ENCODE measurements at regions not wholly inside any gene's neighbourhood (a gene's known extent, or its start where the extent isn't known, plus 50 kb on each side); places are given as distances from the start of the nearest gene placed in this dataset.

- 71 to 80% methylated on average over 4 of the region's 4 CpGs for WGBS, 2 donors
- no peaks in the 10 kb centered on the region for H3K9me3 ChIP-seq (ENCODE audit: control insufficient read depth in 4 of 4, insufficient read depth in 3 of 4, low read length in 3 of 4)
- H3K9ac ChIP-seq (ENCODE audit: insufficient read depth in 1 of 2, low read length in 2 of 2) = no peak overlapping the region
- no peak for TF ChIP-seq CTCF (IDR thresholded peaks at IDR 0.05; ENCODE audit: control extremely low read depth, extremely low read depth)
- no peak overlapping the region for H3K4me3 ChIP-seq
- no peaks in the 10 kb centered on the region for H3K36me3 ChIP-seq (ENCODE audit: control insufficient read depth in 4 of 4, insufficient read depth in 4 of 4, low read length in 4 of 4)
- H3K27me3 ChIP-seq (ENCODE audit: control insufficient read depth in 3 of 3, insufficient read depth in 3 of 3, low read length in 2 of 3) = no peaks in the 10 kb centered on the region
- ATAC-seq (ENCODE audit: insufficient read depth, low FRiP score) (no peak), DNase-seq (no peak)
- H3K4me1 ChIP-seq (ENCODE audit: control insufficient read depth in 5 of 5, insufficient read depth in 5 of 5, low read length in 5 of 5) = no peaks in the 10 kb centered on the region
- H3K27ac ChIP-seq (ENCODE audit: low read depth in 1 of 2, low read length in 1 of 2) = no peak overlapping the region
These were observed 825.5 kb upstream of the NDST4 start for GRCh38 chr4:115938764-115939443.

DNA sequence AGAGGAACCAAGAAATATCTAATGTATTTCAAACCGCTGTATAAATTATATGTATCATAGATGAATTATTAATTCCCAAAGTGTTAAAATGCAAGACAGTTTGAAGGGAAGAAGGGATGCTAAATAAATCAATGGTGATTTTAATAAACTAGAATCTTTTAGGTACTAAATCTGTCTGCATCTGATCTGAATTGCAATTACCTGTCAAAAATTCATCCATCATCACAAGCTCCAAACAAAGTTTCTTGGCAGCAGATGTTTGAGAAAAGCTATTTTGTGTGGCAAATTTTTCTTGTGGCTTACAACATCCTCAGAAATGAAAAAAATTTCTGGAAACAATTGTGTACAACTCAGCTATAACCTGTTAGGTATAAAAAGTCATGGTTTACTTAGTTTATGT, 816.0 kb upstream of the NDST4 start:
- Histone ChIP-seq H3K9me3 (ENCODE audit: control insufficient read depth in 4 of 4, insufficient read depth in 3 of 4, low read length in 3 of 4) (no peaks in the 10 kb centered on the region), H3K27me3 (ENCODE audit: control insufficient read depth in 3 of 3, insufficient read depth in 3 of 3, low read length in 2 of 3) (no peaks in the 10 kb centered on the region), H3K9ac (ENCODE audit: insufficient read depth in 1 of 2, low read length in 2 of 2) (no peak overlapping the region), H3K4me3 (no peak overlapping the region), H3K27ac (ENCODE audit: low read depth in 1 of 2, low read length in 1 of 2) (no peak overlapping the region), H3K36me3 (ENCODE audit: control insufficient read depth in 4 of 4, insufficient read depth in 4 of 4, low read length in 4 of 4) (no peaks in the 10 kb centered on the region), H3K4me1 (ENCODE audit: control insufficient read depth in 5 of 5, insufficient read depth in 5 of 5, low read length in 5 of 5) (no peaks in the 10 kb centered on the region)
- no peak for TF ChIP-seq CTCF (IDR thresholded peaks at IDR 0.05; ENCODE audit: control extremely low read depth, extremely low read depth)
- WGBS, 2 donors = 96 to 97% methylated on average over 1 of the region's 1 CpG
- DNase-seq (no peak), ATAC-seq (ENCODE audit: insufficient read depth, low FRiP score) (no peak)

DNA sequence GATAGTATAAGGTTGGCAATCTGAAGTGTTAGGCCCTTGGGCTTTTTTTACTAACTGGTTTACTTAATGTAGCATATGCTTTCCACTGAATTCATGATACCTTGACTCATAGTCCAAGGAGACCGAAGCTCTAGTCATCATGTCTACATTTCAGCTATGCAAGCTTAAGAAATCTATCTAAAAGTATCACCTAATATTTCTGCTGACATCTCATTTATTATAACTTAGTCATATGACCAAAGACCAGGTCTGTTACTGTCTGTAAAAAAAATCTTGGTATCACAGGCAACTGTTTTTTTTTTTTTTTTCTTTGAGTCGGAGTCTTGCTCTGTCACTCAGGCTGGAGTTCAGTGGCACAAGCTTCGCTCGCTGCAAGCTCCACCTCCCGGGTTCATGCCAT, 814.0 kb upstream of the NDST4 start:
- H3K9me3 ChIP-seq (ENCODE audit: control insufficient read depth in 4 of 4, insufficient read depth in 3 of 4, low read length in 3 of 4) = no peaks in the 10 kb centered on the region
- DNase-seq = no peak
- no peak for ATAC-seq (ENCODE audit: insufficient read depth, low FRiP score)
- no peaks in the 10 kb centered on the region for H3K27me3 ChIP-seq (ENCODE audit: control insufficient read depth in 3 of 3, insufficient read depth in 3 of 3, low read length in 2 of 3)
- H3K4me1 ChIP-seq (ENCODE audit: control insufficient read depth in 5 of 5, insufficient read depth in 5 of 5, low read length in 5 of 5) = no peaks in the 10 kb centered on the region
- H3K9ac ChIP-seq (ENCODE audit: insufficient read depth in 1 of 2, low read length in 2 of 2) = no peak overlapping the region
- H3K27ac ChIP-seq (ENCODE audit: low read depth in 1 of 2, low read length in 1 of 2) = no peak overlapping the region
- 70 to 89% methylated on average over 5 of the region's 5 CpGs for WGBS, 2 donors
- H3K4me3 ChIP-seq = no peak overlapping the region
- TF ChIP-seq CTCF (IDR thresholded peaks at IDR 0.05; ENCODE audit: control extremely low read depth, extremely low read depth) = no peak
- H3K36me3 ChIP-seq (ENCODE audit: control insufficient read depth in 4 of 4, insufficient read depth in 4 of 4, low read length in 4 of 4) = no peaks in the 10 kb centered on the region

DNA sequence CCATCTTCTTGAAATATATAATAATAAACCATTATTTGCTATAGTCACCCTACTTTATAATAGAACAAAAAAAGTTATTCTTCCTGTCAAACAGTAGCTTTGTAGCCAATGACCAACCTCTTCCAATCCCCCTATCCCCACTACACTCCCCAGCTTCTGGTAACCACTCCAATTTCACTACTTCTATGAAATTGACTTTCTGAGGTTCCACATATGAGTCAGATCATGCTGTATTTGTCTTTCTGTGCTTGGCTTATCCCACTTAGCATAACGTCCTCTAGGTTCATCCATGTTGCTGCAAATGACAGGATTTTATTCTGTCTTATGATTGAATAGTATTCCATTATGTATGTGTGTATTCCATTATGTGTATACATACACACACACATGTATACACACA, 809.7 kb upstream of the NDST4 start:
- 67 to 72% methylated on average over 1 of the region's 1 CpG for WGBS, 2 donors
- no peaks in the 10 kb centered on the region for H3K9me3 ChIP-seq (ENCODE audit: control insufficient read depth in 4 of 4, insufficient read depth in 3 of 4, low read length in 3 of 4)
- H3K4me3 ChIP-seq = no peak overlapping the region
- no peak overlapping the region for H3K9ac ChIP-seq (ENCODE audit: insufficient read depth in 1 of 2, low read length in 2 of 2)
- no peak for TF ChIP-seq CTCF (IDR thresholded peaks at IDR 0.05; ENCODE audit: control extremely low read depth, extremely low read depth)
- no peak for DNase-seq
- H3K36me3 ChIP-seq (ENCODE audit: control insufficient read depth in 4 of 4, insufficient read depth in 4 of 4, low read length in 4 of 4) = no peaks in the 10 kb centered on the region
- no peak for ATAC-seq (ENCODE audit: insufficient read depth, low FRiP score)
- no peaks in the 10 kb centered on the region for H3K4me1 ChIP-seq (ENCODE audit: control insufficient read depth in 5 of 5, insufficient read depth in 5 of 5, low read length in 5 of 5)
- no peak overlapping the region for H3K27ac ChIP-seq (ENCODE audit: low read depth in 1 of 2, low read length in 1 of 2)
- H3K27me3 ChIP-seq (ENCODE audit: control insufficient read depth in 3 of 3, insufficient read depth in 3 of 3, low read length in 2 of 3) = no peaks in the 10 kb centered on the region

All from lung (tissue), 11 donors.